H9 (cell line): ENCODE measurements at regions not wholly inside any gene's neighbourhood (a gene's known extent, or its start where the extent isn't known, plus 50 kb on each side); places are given as distances from the start of the nearest gene placed in this dataset.

ENCODE experiments used
- DNase-seq: peaks from one replicate; pipeline ENCODE4 v3.0.0-alpha.2; 2017
- H2AFZ ChIP-seq: one replicate; pipeline ENCODE4 v1.6.1; 2013; ENCODE audit warnings: mild to moderate bottlenecking, low read length, control low read depth, moderate library complexity
- H2AK5ac ChIP-seq: 2 replicates; pipeline ENCODE4 v1.6.1; 2013; ENCODE audit warnings: low read length, control low read depth, mixed read lengths; ENCODE audit not compliant: insufficient read length
- H2BK120ac ChIP-seq: one replicate; pipeline ENCODE4 v1.6.1; 2013; ENCODE audit warnings: low read depth, mild to moderate bottlenecking, low read length, control low read depth, inconsistent platforms; ENCODE audit not compliant: poor library complexity, severe bottlenecking
- H2BK12ac ChIP-seq: 2 replicates; pipeline ENCODE4 v1.6.1; 2013; ENCODE audit warnings: low read length, control low read depth, mixed read lengths, low read depth; ENCODE audit not compliant: insufficient read length
- H2BK15ac ChIP-seq: 2 replicates; pipeline ENCODE4 v1.6.1; 2013; ENCODE audit warnings: low read depth, low read length, control low read depth
- H2BK20ac ChIP-seq: one replicate; pipeline ENCODE4 v1.6.1; 2013; ENCODE audit warnings: low read depth, mild to moderate bottlenecking, low read length, control low read depth, inconsistent platforms; ENCODE audit not compliant: poor library complexity, severe bottlenecking
- H2BK5ac ChIP-seq: 2 replicates; pipeline ENCODE4 v1.6.1; 2013; ENCODE audit warnings: low read length, control low read depth, mixed read lengths; ENCODE audit not compliant: insufficient read length
- H3K14ac ChIP-seq: 2 replicates; pipeline ENCODE4 v1.6.1; 2013; ENCODE audit warnings: low read length, control low read depth; ENCODE audit not compliant: insufficient read depth
- H3K18ac ChIP-seq: 2 replicates; pipeline ENCODE4 v1.6.1; 2013; ENCODE audit warnings: low read depth, mild to moderate bottlenecking, mixed read lengths, low read length, control low read depth; ENCODE audit not compliant: insufficient read length
- H3K23ac ChIP-seq: 2 replicates; pipeline ENCODE4 v1.6.1; 2013; ENCODE audit warnings: low read length, control low read depth, mixed read lengths, low read depth; ENCODE audit not compliant: insufficient read length
- H3K23me2 ChIP-seq: 2 replicates; pipeline ENCODE4 v1.6.1; 2013; ENCODE audit warnings: low read depth, mild to moderate bottlenecking, mixed read lengths, low read length, control low read depth; ENCODE audit not compliant: insufficient read length, poor library complexity, severe bottlenecking
- H3K27ac ChIP-seq: 2 replicates; pipeline ENCODE4 v1.5.1; 2013; ENCODE audit warnings: low read length, control low read depth, mixed read lengths, low read depth; ENCODE audit not compliant: insufficient read length
- H3K27me3 ChIP-seq: 2 replicates; pipeline ENCODE4 v1.6.1; 2013; ENCODE audit warnings: low read length, control low read depth, inconsistent platforms; ENCODE audit not compliant: insufficient read depth
- H3K4ac ChIP-seq: 2 replicates; pipeline ENCODE4 v1.6.1; 2013; ENCODE audit warnings: low read depth, mild to moderate bottlenecking, control low read depth, inconsistent platforms, low read length, moderate library complexity
- H3K4me1 ChIP-seq: 2 replicates; pipeline ENCODE4 v1.6.1; 2013; ENCODE audit warnings: low read length, control low read depth, inconsistent platforms; ENCODE audit not compliant: insufficient read depth
- H3K4me2 ChIP-seq: 2 replicates; pipeline ENCODE4 v1.6.1; 2013; ENCODE audit warnings: low read length, control low read depth, mixed read lengths; ENCODE audit not compliant: insufficient read length, insufficient read depth
- H3K56ac ChIP-seq: 2 replicates; pipeline ENCODE4 v1.6.1; 2013; ENCODE audit warnings: low read depth, mild to moderate bottlenecking, mixed read lengths, low read length, control low read depth; ENCODE audit not compliant: insufficient read length
- H3K79me1 ChIP-seq: 2 replicates; pipeline ENCODE4 v1.6.1; 2013; ENCODE audit warnings: low read depth, mild to moderate bottlenecking, moderate library complexity, low read length, control low read depth, inconsistent platforms; ENCODE audit not compliant: insufficient read depth, poor library complexity, severe bottlenecking
- H3K79me2 ChIP-seq: 2 replicates; pipeline ENCODE4 v1.6.1; 2013; ENCODE audit warnings: low read length, control low read depth, inconsistent platforms; ENCODE audit not compliant: insufficient read depth
- H3K9ac ChIP-seq: 2 replicates; pipeline ENCODE4 v1.6.1; 2013; ENCODE audit warnings: low read length, control low read depth, mixed read lengths; ENCODE audit not compliant: insufficient read length; ENCODE audit errors: extremely low read depth
- H3K9me3 ChIP-seq: one replicate; pipeline ENCODE4 v1.6.1; 2013; ENCODE audit warnings: low read depth, low read length, inconsistent platforms; ENCODE audit not compliant: control insufficient read depth
- H3T11ph ChIP-seq: one replicate; pipeline ENCODE4 v1.6.1; 2013; ENCODE audit warnings: mild to moderate bottlenecking, low read length, control low read depth, inconsistent platforms
- H4K20me1 ChIP-seq: one replicate; pipeline ENCODE4 v1.6.1; 2013; ENCODE audit not compliant: control insufficient read depth, insufficient read length, insufficient read depth
- H4K5ac ChIP-seq: 2 replicates; pipeline ENCODE4 v1.6.1; 2013; ENCODE audit warnings: low read depth, mild to moderate bottlenecking, mixed read lengths, low read length, control low read depth; ENCODE audit not compliant: insufficient read length
- H4K8ac ChIP-seq: replicated peaks from 2 replicates; pipeline ENCODE4 v1.6.1; 2013; ENCODE audit warnings: low read length, control low read depth, mixed read lengths, low read depth; ENCODE audit not compliant: insufficient read length
- H4K91ac ChIP-seq: 2 replicates; pipeline ENCODE4 v1.6.1; 2013; ENCODE audit warnings: low read depth, mild to moderate bottlenecking, moderate library complexity, mixed read lengths, low read length, control low read depth; ENCODE audit not compliant: insufficient read length
- H3K27ac Mint-ChIP-seq, 3 experiments: 2 replicates in 2 of 3; 3 replicates in 1 of 3; pipeline ENCODE4 v1.8.0; 2020 to 2021; ENCODE audit warnings: mixed read lengths in 3 of 3, mild to moderate bottlenecking in 1 of 3, moderate library complexity in 1 of 3
- H3K27me3 Mint-ChIP-seq: 2 replicates; pipeline ENCODE4 v1.8.0; 2021; ENCODE audit warnings: low read depth, mild to moderate bottlenecking, moderate library complexity, mixed read lengths
- H3K36me3 Mint-ChIP-seq, 3 experiments: 2 replicates in 2 of 3; 3 replicates in 1 of 3; pipeline ENCODE4 v1.8.0; 2020 to 2021; ENCODE audit warnings: low read depth in 3 of 3, mixed read lengths in 3 of 3; ENCODE audit not compliant: insufficient read depth in 1 of 3
- H3K4me1 Mint-ChIP-seq, 2 experiments: 2 replicates each; pipeline ENCODE4 v1.8.0; 2020; ENCODE audit warnings: mixed read lengths in 2 of 2
- H3K4me3 Mint-ChIP-seq, 2 experiments: 2 replicates in 1 of 2; 3 replicates in 1 of 2; pipeline ENCODE4 v1.8.0; 2020 to 2021; ENCODE audit warnings: mild to moderate bottlenecking in 2 of 2, mixed read lengths in 2 of 2, moderate library complexity in 1 of 2
- H3K9me3 Mint-ChIP-seq, 2 experiments: 2 replicates in 1 of 2; 3 replicates in 1 of 2; pipeline ENCODE4 v1.8.0; 2020; ENCODE audit warnings: mild to moderate bottlenecking in 2 of 2, mixed read lengths in 2 of 2, moderate library complexity in 1 of 2
- WGBS: extraction: QIAGEN DNeasy Blood & Tissue Kit; methylation state at CpG from one replicate; pipeline ENCODE4 v1.1.7; 2013; ENCODE audit warnings: missing lambda C conversion rate, low lambda C conversion rate, mixed read lengths; ENCODE audit not compliant: insufficient read length; ENCODE audit errors: extremely low coverage; 5-methylcytosine and 5-hydroxymethylcytosine counted together
- TF ChIP-seq, protein P1 (sequence below): fragments of 200-600 bp; sonication (generic); conservative IDR thresholded peaks from 3 replicates; pipeline ENCODE4 v1.8.0; 2021; ENCODE audit warnings: antibody characterized with exemption, mild to moderate bottlenecking

- no peak overlapping the region for H3K4me3 Mint-ChIP-seq
- no peak overlapping the region for H3K18ac ChIP-seq
- H3K4me1 ChIP-seq = peaks cover 3% of the 10 kb centered on the region; the same call in 1 of the 2 replicates
- H3K27ac Mint-ChIP-seq = no peak overlapping the region; a peak in 1 of 7 replicates
- H2AK5ac ChIP-seq = no peak overlapping the region
- H4K91ac ChIP-seq = no peak overlapping the region
- H3K9me3 ChIP-seq = no peaks in the 10 kb centered on the region
- no peak overlapping the region for H2BK20ac ChIP-seq
- no peaks in the 10 kb centered on the region for H3K27me3 ChIP-seq
- no CpG with 5 or more reads among the region's 3 CpGs for WGBS
- no peak overlapping the region for H3K9ac ChIP-seq
- H3K9me3 Mint-ChIP-seq = no peaks in the 10 kb centered on the region; a peak in 1 of 5 replicates
- no peak overlapping the region for H2BK120ac ChIP-seq
- H3K79me2 ChIP-seq = no peaks in the 10 kb centered on the region
- H3K4me2 ChIP-seq = no peak overlapping the region
- no peak overlapping the region for H3T11ph ChIP-seq
- DNase-seq = no peak
- H4K20me1 ChIP-seq = no peaks in the 10 kb centered on the region
- no peaks in the 10 kb centered on the region for H3K36me3 Mint-ChIP-seq
- no peak overlapping the region for H3K56ac ChIP-seq
- no peak overlapping the region for H2AFZ ChIP-seq
- no peak overlapping the region for H2BK15ac ChIP-seq
- no peak overlapping the region for H3K4ac ChIP-seq
- H3K79me1 ChIP-seq = no peaks in the 10 kb centered on the region
- H2BK12ac ChIP-seq = no peak overlapping the region
- no peak overlapping the region for H4K5ac ChIP-seq
- no peaks in the 10 kb centered on the region for H3K23me2 ChIP-seq
- TF ChIP-seq, protein P1, sequence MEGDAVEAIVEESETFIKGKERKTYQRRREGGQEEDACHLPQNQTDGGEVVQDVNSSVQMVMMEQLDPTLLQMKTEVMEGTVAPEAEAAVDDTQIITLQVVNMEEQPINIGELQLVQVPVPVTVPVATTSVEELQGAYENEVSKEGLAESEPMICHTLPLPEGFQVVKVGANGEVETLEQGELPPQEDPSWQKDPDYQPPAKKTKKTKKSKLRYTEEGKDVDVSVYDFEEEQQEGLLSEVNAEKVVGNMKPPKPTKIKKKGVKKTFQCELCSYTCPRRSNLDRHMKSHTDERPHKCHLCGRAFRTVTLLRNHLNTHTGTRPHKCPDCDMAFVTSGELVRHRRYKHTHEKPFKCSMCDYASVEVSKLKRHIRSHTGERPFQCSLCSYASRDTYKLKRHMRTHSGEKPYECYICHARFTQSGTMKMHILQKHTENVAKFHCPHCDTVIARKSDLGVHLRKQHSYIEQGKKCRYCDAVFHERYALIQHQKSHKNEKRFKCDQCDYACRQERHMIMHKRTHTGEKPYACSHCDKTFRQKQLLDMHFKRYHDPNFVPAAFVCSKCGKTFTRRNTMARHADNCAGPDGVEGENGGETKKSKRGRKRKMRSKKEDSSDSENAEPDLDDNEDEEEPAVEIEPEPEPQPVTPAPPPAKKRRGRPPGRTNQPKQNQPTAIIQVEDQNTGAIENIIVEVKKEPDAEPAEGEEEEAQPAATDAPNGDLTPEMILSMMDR = no peak
- no peak overlapping the region for H2BK5ac ChIP-seq
- H3K4me1 Mint-ChIP-seq = peaks cover 13% of the 10 kb centered on the region in 2 experiments
- H3K23ac ChIP-seq = no peak overlapping the region
- no peaks in the 10 kb centered on the region for H3K27me3 Mint-ChIP-seq
- no peak overlapping the region for H3K27ac ChIP-seq
- H4K8ac ChIP-seq = no peak overlapping the region
- H3K14ac ChIP-seq = no peak overlapping the region
Measured at GRCh38 chr3:101144105-101144504, 150.9 kb upstream of the ABI3BP start.
